Glutamatergic neuron (in vitro differentiated cells): ENCODE measurements at regions not wholly inside any gene's neighbourhood (a gene's known extent, or its start where the extent isn't known, plus 50 kb on each side); places are given as distances from the start of the nearest gene placed in this dataset.

Experiments
- DNase-seq: peaks from one replicate; pipeline ENCODE4 v3.0.0; 2022
- H3K27ac Mint-ChIP-seq: one replicate; pipeline ENCODE4 v1.8.0; 2020; ENCODE audit warnings: mild to moderate bottlenecking, mixed read lengths, inconsistent platforms; ENCODE audit not compliant: unreplicated experiment
- H3K27me3 Mint-ChIP-seq: one replicate; pipeline ENCODE4 v1.8.0; 2020; ENCODE audit warnings: mild to moderate bottlenecking, moderate library complexity, mixed read lengths, inconsistent platforms; ENCODE audit not compliant: unreplicated experiment
- H3K36me3 Mint-ChIP-seq: one replicate; pipeline ENCODE4 v1.8.0; 2020; ENCODE audit warnings: mild to moderate bottlenecking, mixed read lengths, inconsistent platforms; ENCODE audit not compliant: unreplicated experiment
- H3K4me1 Mint-ChIP-seq: one replicate; pipeline ENCODE4 v1.8.0; 2020; ENCODE audit warnings: mild to moderate bottlenecking, low read depth, mixed read lengths, inconsistent platforms; ENCODE audit not compliant: unreplicated experiment
- H3K4me3 Mint-ChIP-seq: one replicate; pipeline ENCODE4 v1.8.0; 2020; ENCODE audit warnings: mild to moderate bottlenecking, mixed read lengths, inconsistent platforms; ENCODE audit not compliant: unreplicated experiment
- H3K9me3 Mint-ChIP-seq: one replicate; pipeline ENCODE4 v1.8.0; 2020; ENCODE audit warnings: mild to moderate bottlenecking, moderate library complexity, mixed read lengths, inconsistent platforms; ENCODE audit not compliant: unreplicated experiment
- CTCF ChIP-seq: fragments of 200-600 bp; sonication (generic); IDR thresholded peaks from one replicate; pipeline ENCODE4 v1.5.0; 2021; ENCODE audit not compliant: partially characterized antibody, unreplicated experiment

DNA sequence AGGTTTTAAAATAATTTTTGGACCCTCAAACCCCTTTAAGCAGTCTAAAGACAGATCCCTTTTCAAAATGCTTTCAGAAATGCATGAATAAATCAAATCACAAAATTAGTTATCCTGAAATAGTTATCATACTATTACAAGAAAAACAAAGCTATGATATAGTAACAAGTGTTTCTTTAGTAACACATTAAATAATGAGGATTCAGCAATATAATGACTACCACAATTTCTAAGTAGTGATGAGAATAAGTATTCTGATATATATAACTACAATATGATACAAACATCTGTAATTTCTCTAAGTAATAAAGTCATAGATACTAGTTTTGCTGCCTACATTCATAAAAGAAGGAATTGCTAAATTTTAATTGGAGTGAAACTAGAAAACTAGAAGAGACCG, 53.0 kb upstream of the TMEM168 start:
- no peak overlapping the region for H3K4me3 Mint-ChIP-seq
- H3K4me1 Mint-ChIP-seq, result peaks cover 1% of the 10 kb centered on the region
- peaks cover 2% of the 10 kb centered on the region for H3K9me3 Mint-ChIP-seq
- H3K36me3 Mint-ChIP-seq, result no peaks in the 10 kb centered on the region
- H3K27ac Mint-ChIP-seq, result no peak overlapping the region
- H3K27me3 Mint-ChIP-seq, result no peaks in the 10 kb centered on the region
- DNase-seq, result no peak
- no peak for TF ChIP-seq CTCF
